ENCODE measurements at regions not wholly inside any gene's neighbourhood (a gene's known extent, or its start where the extent isn't known, plus 50 kb on each side); places are given as distances from the start of the nearest gene placed in this dataset.

- FAIRE-seq (no peak), DNase-seq (ENCODE audit: insufficient read length, low spot score) (no peak)
- TF ChIP-seq POU2F2 (IDR thresholded peaks at IDR 0.05; ENCODE audit: low read depth, low read length) (no peak), SPI1 (IDR thresholded peaks at IDR 0.05; ENCODE audit: low read depth, low read length) (no peak), PAX5 (IDR thresholded peaks at IDR 0.05; ENCODE audit: insufficient read depth, low read length, severe bottlenecking) (no peak), TAF1 (IDR thresholded peaks at IDR 0.05; ENCODE audit: low read depth, low read length) (no peak), POLR2A (IDR thresholded peaks at IDR 0.05; ENCODE audit: low read depth, low read length) (no peak), POLR2AphosphoS5 (IDR thresholded peaks at IDR 0.05; ENCODE audit: low read depth, low read length) (no peak)
These were observed 415.0 kb upstream of the INTU start for GRCh38 chr4:127217586-127218229.

- TF ChIP-seq POU2F2 (IDR thresholded peaks at IDR 0.05; ENCODE audit: low read depth, low read length) (no peak), TAF1 (IDR thresholded peaks at IDR 0.05; ENCODE audit: low read depth, low read length) (no peak), POLR2A (IDR thresholded peaks at IDR 0.05; ENCODE audit: low read depth, low read length) (no peak), SPI1 (IDR thresholded peaks at IDR 0.05; ENCODE audit: low read depth, low read length) (no peak), POLR2AphosphoS5 (IDR thresholded peaks at IDR 0.05; ENCODE audit: low read depth, low read length) (no peak), PAX5 (IDR thresholded peaks at IDR 0.05; ENCODE audit: insufficient read depth, low read length, severe bottlenecking) (no peak)
- FAIRE-seq, result no peak
- no peak for DNase-seq (ENCODE audit: insufficient read length, low spot score)
These were observed 413.5 kb upstream of the INTU start for GRCh38 chr4:127219232-127219631.

GRCh38 chr4:127224556-127224955 lies 408.2 kb upstream of the INTU start:
- no peak for DNase-seq (ENCODE audit: insufficient read length, low spot score)
- no peak for TF ChIP-seq SPI1 (IDR thresholded peaks at IDR 0.05; ENCODE audit: low read depth, low read length)
- TF ChIP-seq TAF1 (IDR thresholded peaks at IDR 0.05; ENCODE audit: low read depth, low read length), result no peak
- TF ChIP-seq POLR2AphosphoS5 (IDR thresholded peaks at IDR 0.05; ENCODE audit: low read depth, low read length), result no peak
- no peak for TF ChIP-seq POLR2A (IDR thresholded peaks at IDR 0.05; ENCODE audit: low read depth, low read length)
- no peak for TF ChIP-seq POU2F2 (IDR thresholded peaks at IDR 0.05; ENCODE audit: low read depth, low read length)
- TF ChIP-seq PAX5 (IDR thresholded peaks at IDR 0.05; ENCODE audit: insufficient read depth, low read length, severe bottlenecking), result no peak
- no peak for FAIRE-seq

GRCh38 chr4:127229855-127230608 lies 402.7 kb upstream of the INTU start:
- TF ChIP-seq POLR2AphosphoS5 (IDR thresholded peaks at IDR 0.05; ENCODE audit: low read depth, low read length) (no peak), SPI1 (IDR thresholded peaks at IDR 0.05; ENCODE audit: low read depth, low read length) (no peak), POU2F2 (IDR thresholded peaks at IDR 0.05; ENCODE audit: low read depth, low read length) (no peak), PAX5 (IDR thresholded peaks at IDR 0.05; ENCODE audit: insufficient read depth, low read length, severe bottlenecking) (no peak), POLR2A (IDR thresholded peaks at IDR 0.05; ENCODE audit: low read depth, low read length) (no peak), TAF1 (IDR thresholded peaks at IDR 0.05; ENCODE audit: low read depth, low read length) (no peak)
- DNase-seq (ENCODE audit: insufficient read length, low spot score) (no peak), FAIRE-seq (no peak)

GRCh38 chr4:127236889-127237288 lies 395.9 kb upstream of the INTU start:
- DNase-seq (ENCODE audit: insufficient read length, low spot score) (no peak), FAIRE-seq (no peak)
- TF ChIP-seq SPI1 (IDR thresholded peaks at IDR 0.05; ENCODE audit: low read depth, low read length) (no peak), TAF1 (IDR thresholded peaks at IDR 0.05; ENCODE audit: low read depth, low read length) (no peak), POU2F2 (IDR thresholded peaks at IDR 0.05; ENCODE audit: low read depth, low read length) (no peak), PAX5 (IDR thresholded peaks at IDR 0.05; ENCODE audit: insufficient read depth, low read length, severe bottlenecking) (no peak), POLR2AphosphoS5 (IDR thresholded peaks at IDR 0.05; ENCODE audit: low read depth, low read length) (no peak), POLR2A (IDR thresholded peaks at IDR 0.05; ENCODE audit: low read depth, low read length) (no peak)

- DNase-seq (ENCODE audit: insufficient read length, low spot score), result no peak
- no peak for FAIRE-seq
- TF ChIP-seq SPI1 (IDR thresholded peaks at IDR 0.05; ENCODE audit: low read depth, low read length), result no peak
These were observed 395.2 kb upstream of the INTU start for GRCh38 chr4:127237581-127237980.

GRCh38 chr4:127238956-127239475 lies 393.7 kb upstream of the INTU start:
- TF ChIP-seq PAX5 (IDR thresholded peaks at IDR 0.05; ENCODE audit: insufficient read depth, low read length, severe bottlenecking), result no peak
- no peak for TF ChIP-seq TAF1 (IDR thresholded peaks at IDR 0.05; ENCODE audit: low read depth, low read length)
- no peak for TF ChIP-seq POLR2AphosphoS5 (IDR thresholded peaks at IDR 0.05; ENCODE audit: low read depth, low read length)
- TF ChIP-seq POLR2A (IDR thresholded peaks at IDR 0.05; ENCODE audit: low read depth, low read length), result no peak
- TF ChIP-seq SPI1 (IDR thresholded peaks at IDR 0.05; ENCODE audit: low read depth, low read length), result no peak
- TF ChIP-seq POU2F2 (IDR thresholded peaks at IDR 0.05; ENCODE audit: low read depth, low read length), result no peak
- FAIRE-seq (no peak), DNase-seq (ENCODE audit: insufficient read length, low spot score) (no peak)

GRCh38 chr4:127239902-127240763 lies 392.6 kb upstream of the INTU start:
- TF ChIP-seq POLR2A (IDR thresholded peaks at IDR 0.05; ENCODE audit: low read depth, low read length) (no peak), POU2F2 (IDR thresholded peaks at IDR 0.05; ENCODE audit: low read depth, low read length) (no peak), POLR2AphosphoS5 (IDR thresholded peaks at IDR 0.05; ENCODE audit: low read depth, low read length) (no peak), SPI1 (IDR thresholded peaks at IDR 0.05; ENCODE audit: low read depth, low read length) (no peak), TAF1 (IDR thresholded peaks at IDR 0.05; ENCODE audit: low read depth, low read length) (no peak), PAX5 (IDR thresholded peaks at IDR 0.05; ENCODE audit: insufficient read depth, low read length, severe bottlenecking) (no peak)
- DNase-seq (ENCODE audit: insufficient read length, low spot score) (no peak), FAIRE-seq (no peak)

- TF ChIP-seq PAX5 (IDR thresholded peaks at IDR 0.05; ENCODE audit: insufficient read depth, low read length, severe bottlenecking) (no peak), POLR2A (IDR thresholded peaks at IDR 0.05; ENCODE audit: low read depth, low read length) (no peak), POLR2AphosphoS5 (IDR thresholded peaks at IDR 0.05; ENCODE audit: low read depth, low read length) (no peak), POU2F2 (IDR thresholded peaks at IDR 0.05; ENCODE audit: low read depth, low read length) (no peak), SPI1 (IDR thresholded peaks at IDR 0.05; ENCODE audit: low read depth, low read length) (no peak), TAF1 (IDR thresholded peaks at IDR 0.05; ENCODE audit: low read depth, low read length) (no peak)
- DNase-seq (ENCODE audit: insufficient read length, low spot score) (no peak), FAIRE-seq (no peak)
These were observed 392.0 kb upstream of the INTU start for GRCh38 chr4:127240764-127241105.
